Thoracic aorta (tissue), 2 donors: ENCODE measurements at regions not wholly inside any gene's neighbourhood (a gene's known extent, or its start where the extent isn't known, plus 50 kb on each side); places are given as distances from the start of the nearest gene placed in this dataset.

Experiments
- ATAC-seq: fragments of 150-250 bp; one replicate; pipeline ENCODE4 v1.8.0; 2017; ENCODE audit warnings: low read depth; ENCODE audit not compliant: insufficient number of reproducible peaks, low FRiP score
- DNase-seq: peaks from one replicate; pipeline ENCODE4 v3.0.0-alpha.2; 2020; ENCODE audit warnings: low spot score
- H3K27ac ChIP-seq, 2 donors: fragments of 200-600 bp; sonication (generic); 1 replicate in 1 of 2; 2 replicates in 1 of 2; pipeline ENCODE4 v1.5.1; 2016; ENCODE audit warnings: mild to moderate bottlenecking in 2 of 2, moderate library complexity in 2 of 2
- H3K27me3 ChIP-seq: fragments of 200-600 bp; sonication (generic); replicated peaks from 2 replicates; pipeline ENCODE4 v1.6.0; 2016; ENCODE audit warnings: mild to moderate bottlenecking; ENCODE audit not compliant: insufficient read depth
- H3K36me3 ChIP-seq: fragments of 200-600 bp; sonication (generic); one replicate; pipeline ENCODE4 v1.5.1; 2016
- H3K4me1 ChIP-seq, 2 donors: fragments of 200-600 bp; sonication (generic); 1 replicate in 1 of 2; 2 replicates in 1 of 2; pipeline versions ENCODE4 v1.5.1 to v1.6.0; 2016; ENCODE audit warnings: low read depth in 2 of 2, mild to moderate bottlenecking in 1 of 2; ENCODE audit not compliant: control insufficient read depth in 1 of 2
- H3K4me3 ChIP-seq: fragments of 200-600 bp; sonication (generic); 2 replicates; pipeline ENCODE4 v1.5.1; 2016; ENCODE audit warnings: mild to moderate bottlenecking
- H3K9me3 ChIP-seq: fragments of 200-600 bp; sonication (generic); 2 replicates; pipeline ENCODE4 v1.5.1; 2016
- TF ChIP-seq, protein P1 (sequence below): fragments of 200-600 bp; sonication (generic); IDR thresholded peaks from one replicate; pipeline ENCODE4 v1.5.1; 2019; ENCODE audit warnings: antibody characterized with exemption

DNA sequence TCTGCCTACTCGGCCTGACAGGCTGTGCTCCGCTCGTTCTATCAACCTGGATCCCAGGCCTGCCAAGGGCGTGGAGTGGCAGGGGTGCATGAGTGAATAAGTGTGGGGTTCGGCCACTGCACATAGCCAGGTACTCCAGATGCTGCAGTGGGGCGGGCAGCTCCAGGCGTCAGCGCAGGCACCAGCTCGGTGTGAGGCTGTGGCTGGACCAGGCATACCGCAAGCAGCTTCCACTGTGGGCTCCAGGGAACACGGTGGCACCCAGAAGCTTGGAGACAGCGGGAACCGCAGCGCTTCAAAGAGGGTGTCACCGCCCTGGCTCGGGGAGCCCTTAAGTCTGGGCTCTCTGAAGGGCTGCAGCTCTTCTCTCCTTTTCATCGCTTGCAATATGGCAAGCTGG lies 1630.2 kb downstream of the OLFM4 start:
- Histone ChIP-seq H3K4me3 (no peak overlapping the region), H3K36me3 (no peaks in the 10 kb centered on the region), H3K27ac (no peak overlapping the region), H3K27me3 (no peaks in the 10 kb centered on the region), H3K9me3 (no peaks in the 10 kb centered on the region), H3K4me1 (no peaks in the 10 kb centered on the region)
- DNase-seq (no peak), ATAC-seq (no peak)
- TF ChIP-seq, protein P1, sequence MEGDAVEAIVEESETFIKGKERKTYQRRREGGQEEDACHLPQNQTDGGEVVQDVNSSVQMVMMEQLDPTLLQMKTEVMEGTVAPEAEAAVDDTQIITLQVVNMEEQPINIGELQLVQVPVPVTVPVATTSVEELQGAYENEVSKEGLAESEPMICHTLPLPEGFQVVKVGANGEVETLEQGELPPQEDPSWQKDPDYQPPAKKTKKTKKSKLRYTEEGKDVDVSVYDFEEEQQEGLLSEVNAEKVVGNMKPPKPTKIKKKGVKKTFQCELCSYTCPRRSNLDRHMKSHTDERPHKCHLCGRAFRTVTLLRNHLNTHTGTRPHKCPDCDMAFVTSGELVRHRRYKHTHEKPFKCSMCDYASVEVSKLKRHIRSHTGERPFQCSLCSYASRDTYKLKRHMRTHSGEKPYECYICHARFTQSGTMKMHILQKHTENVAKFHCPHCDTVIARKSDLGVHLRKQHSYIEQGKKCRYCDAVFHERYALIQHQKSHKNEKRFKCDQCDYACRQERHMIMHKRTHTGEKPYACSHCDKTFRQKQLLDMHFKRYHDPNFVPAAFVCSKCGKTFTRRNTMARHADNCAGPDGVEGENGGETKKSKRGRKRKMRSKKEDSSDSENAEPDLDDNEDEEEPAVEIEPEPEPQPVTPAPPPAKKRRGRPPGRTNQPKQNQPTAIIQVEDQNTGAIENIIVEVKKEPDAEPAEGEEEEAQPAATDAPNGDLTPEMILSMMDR = no peak

DNA sequence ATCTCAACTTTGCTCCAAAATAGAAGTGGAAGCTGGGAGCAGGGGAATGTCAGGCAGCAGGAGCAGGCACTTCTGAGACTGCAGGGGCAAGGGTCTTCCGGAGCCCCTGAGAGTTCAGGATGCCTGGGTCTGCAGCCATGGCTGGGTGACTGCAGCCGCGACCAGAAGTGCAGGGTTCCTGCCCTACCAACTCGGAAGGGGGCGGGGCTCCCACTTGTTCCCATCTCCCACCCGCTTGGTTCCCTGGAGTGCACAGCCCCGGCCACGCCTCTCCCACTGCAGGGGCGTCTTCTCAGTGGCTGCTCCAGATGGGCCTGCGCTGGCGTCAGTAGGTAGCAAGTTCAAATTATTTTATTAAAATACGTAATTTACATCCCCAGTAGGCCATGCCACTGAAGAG lies 1631.7 kb downstream of the OLFM4 start:
- TF ChIP-seq, protein P1 = no peak
- DNase-seq = no peak
- Histone ChIP-seq H3K9me3 (no peaks in the 10 kb centered on the region), H3K27me3 (no peaks in the 10 kb centered on the region), H3K4me1 (no peaks in the 10 kb centered on the region), H3K4me3 (no peak overlapping the region), H3K27ac (no peak overlapping the region), H3K36me3 (no peaks in the 10 kb centered on the region)
- no peak for ATAC-seq

DNA sequence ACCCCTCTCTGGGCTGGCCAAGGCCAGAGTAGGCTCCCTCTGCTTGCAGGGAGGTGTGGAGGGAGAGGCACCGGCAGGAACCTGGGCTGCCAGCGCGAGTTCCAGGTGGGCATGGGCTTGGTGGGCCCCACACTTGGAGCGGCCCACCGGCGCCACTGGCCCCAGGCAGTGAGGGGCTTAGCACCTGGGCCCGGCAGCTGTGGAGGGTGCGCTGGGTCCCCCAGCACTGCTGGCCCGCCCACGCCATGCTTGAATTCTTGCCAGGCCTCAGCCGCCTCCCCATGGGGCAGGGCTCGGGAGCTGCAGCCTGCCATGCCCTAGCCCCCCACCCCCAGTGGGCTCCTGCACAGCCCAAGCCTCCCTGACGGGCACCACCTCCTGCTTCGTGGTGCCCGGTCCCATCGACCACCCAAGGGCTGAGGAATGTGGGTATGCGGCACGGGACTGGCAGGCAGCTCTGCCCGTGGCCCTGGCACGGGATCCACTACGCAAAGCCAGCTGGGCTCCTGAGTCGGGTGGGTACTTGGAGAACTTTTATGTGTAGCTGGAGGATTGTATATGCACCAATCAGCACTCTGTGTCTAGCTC lies 1648.0 kb downstream of the OLFM4 start:
- DNase-seq = no peak
- Histone ChIP-seq H3K4me3 (no peak overlapping the region), H3K36me3 (no peaks in the 10 kb centered on the region), H3K27ac (no peak overlapping the region), H3K4me1 (no peaks in the 10 kb centered on the region), H3K27me3 (no peaks in the 10 kb centered on the region), H3K9me3 (no peaks in the 10 kb centered on the region)
- no peak for ATAC-seq
- TF ChIP-seq, protein P1 = no peak

DNA sequence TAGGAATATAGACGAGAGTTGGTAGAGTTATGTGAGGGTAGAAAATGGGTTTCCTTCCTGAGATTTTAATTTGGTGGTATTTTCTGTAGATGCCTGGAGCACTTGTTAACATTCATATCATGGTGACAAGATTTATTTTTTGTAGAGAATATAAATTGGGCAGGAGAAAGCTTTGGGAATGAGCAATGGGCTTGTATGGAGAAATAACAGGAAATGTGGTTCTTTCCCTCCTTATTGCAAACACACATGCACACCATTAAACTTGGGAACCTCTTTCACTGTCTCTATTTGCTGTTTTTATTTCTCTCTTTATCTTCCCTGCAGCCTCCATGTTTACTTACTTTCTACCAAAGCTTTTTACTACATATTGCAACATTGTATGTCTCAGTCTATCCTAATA lies 1653.6 kb downstream of the OLFM4 start:
- TF ChIP-seq, protein P1 = no peak
- no peak overlapping the region for H3K4me3 ChIP-seq
- H3K36me3 ChIP-seq = no peaks in the 10 kb centered on the region
- no peaks in the 10 kb centered on the region for H3K9me3 ChIP-seq
- H3K27me3 ChIP-seq = no peaks in the 10 kb centered on the region
- no peak for DNase-seq
- no peaks in the 10 kb centered on the region for H3K4me1 ChIP-seq
- ATAC-seq = no peak
- no peak overlapping the region for H3K27ac ChIP-seq

DNA sequence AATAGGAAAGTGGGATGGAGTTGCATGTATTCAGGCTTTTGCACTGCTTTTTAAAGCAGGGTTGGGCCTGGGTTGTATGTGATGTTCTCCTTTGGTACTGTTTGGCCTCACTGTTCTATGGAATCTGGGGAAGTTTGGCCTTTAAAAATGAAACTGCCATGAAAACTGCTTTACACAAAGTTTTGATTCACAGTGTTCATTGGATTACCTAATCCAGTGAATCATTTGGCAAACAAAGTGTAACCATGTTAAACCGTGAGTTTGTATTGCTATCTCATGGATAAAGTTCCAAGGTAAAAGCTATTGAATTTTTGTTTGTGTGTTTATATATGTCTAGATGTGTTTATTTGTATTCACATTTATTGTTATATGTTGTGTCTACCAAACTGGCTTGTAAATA lies 1658.6 kb downstream of the OLFM4 start:
- DNase-seq (no peak), ATAC-seq (no peak)
- H3K4me3 ChIP-seq = no peak overlapping the region
- TF ChIP-seq, protein P1 = no peak
- no peaks in the 10 kb centered on the region for H3K36me3 ChIP-seq
- no peaks in the 10 kb centered on the region for H3K27me3 ChIP-seq
- no peak overlapping the region for H3K27ac ChIP-seq
- H3K4me1 ChIP-seq = no peaks in the 10 kb centered on the region
- H3K9me3 ChIP-seq = no peaks in the 10 kb centered on the region
